ENCODE measurements at regions not wholly inside any gene's neighbourhood (a gene's known extent, or its start where the extent isn't known, plus 50 kb on each side); places are given as distances from the start of the nearest gene placed in this dataset.
"Not testable (repeated sequence)": the region's sequence is repeated elsewhere in the genome, so short reads cannot be mapped to it uniquely, and the experiment has no call there.

GRCh38 chr10:45555795-45556194, 116.8 kb downstream of the ZFAND4 start:
- DNase-seq (ENCODE audit: low read depth), result no peak
- ChIA-PET CTCF (no interaction called here), POLR2A (no interaction called here)
- Histone ChIP-seq H3K27me3 (ENCODE audit: control insufficient read depth, insufficient read depth, low read length) (no peaks in the 10 kb centered on the region), H3K4me3 (ENCODE audit: low read depth, low read length) (no peak overlapping the region), H3K36me3 (ENCODE audit: control insufficient read depth, insufficient read depth, low read length) (no peaks in the 10 kb centered on the region)
- TF ChIP-seq, protein P1, sequence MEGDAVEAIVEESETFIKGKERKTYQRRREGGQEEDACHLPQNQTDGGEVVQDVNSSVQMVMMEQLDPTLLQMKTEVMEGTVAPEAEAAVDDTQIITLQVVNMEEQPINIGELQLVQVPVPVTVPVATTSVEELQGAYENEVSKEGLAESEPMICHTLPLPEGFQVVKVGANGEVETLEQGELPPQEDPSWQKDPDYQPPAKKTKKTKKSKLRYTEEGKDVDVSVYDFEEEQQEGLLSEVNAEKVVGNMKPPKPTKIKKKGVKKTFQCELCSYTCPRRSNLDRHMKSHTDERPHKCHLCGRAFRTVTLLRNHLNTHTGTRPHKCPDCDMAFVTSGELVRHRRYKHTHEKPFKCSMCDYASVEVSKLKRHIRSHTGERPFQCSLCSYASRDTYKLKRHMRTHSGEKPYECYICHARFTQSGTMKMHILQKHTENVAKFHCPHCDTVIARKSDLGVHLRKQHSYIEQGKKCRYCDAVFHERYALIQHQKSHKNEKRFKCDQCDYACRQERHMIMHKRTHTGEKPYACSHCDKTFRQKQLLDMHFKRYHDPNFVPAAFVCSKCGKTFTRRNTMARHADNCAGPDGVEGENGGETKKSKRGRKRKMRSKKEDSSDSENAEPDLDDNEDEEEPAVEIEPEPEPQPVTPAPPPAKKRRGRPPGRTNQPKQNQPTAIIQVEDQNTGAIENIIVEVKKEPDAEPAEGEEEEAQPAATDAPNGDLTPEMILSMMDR (IDR thresholded peaks at IDR 0.05; ENCODE audit: insufficient read depth, low read depth, low read length), result no peak

GRCh38 chr10:45555332-45555731, 117.2 kb downstream of the ZFAND4 start:
- POLR2A ChIA-PET; H3K27me3 ChIP-seq (ENCODE audit: control insufficient read depth, insufficient read depth, low read length); DNase-seq (ENCODE audit: low read depth); H3K36me3 ChIP-seq (ENCODE audit: control insufficient read depth, insufficient read depth, low read length); CTCF ChIA-PET; H3K4me3 ChIP-seq (ENCODE audit: low read depth, low read length): not testable (repeated sequence)

GRCh38 chr10:45553613-45554012, 119.0 kb downstream of the ZFAND4 start:
- H3K4me3 ChIP-seq (ENCODE audit: low read depth, low read length), result no peak overlapping the region
- POLR2A ChIA-PET, result no interaction called here

DNA sequence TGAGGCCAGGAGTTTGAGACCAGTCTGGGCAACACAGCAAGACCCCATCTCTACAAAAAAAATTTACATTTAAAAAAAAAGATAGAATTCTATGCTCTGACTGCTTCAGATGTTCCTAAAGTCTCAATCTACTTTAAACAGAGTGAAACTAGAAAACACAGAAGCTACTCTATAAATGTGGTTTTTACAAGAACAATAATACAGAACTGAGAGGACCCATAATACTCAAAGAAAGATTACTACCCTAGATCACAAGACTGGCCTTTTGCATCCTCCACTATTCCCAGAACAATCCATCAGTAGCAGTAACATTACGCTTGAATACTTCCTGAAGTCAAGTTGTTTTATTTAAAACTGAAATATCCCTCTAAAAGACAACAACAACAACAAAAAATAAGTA, 119.4 kb downstream of the ZFAND4 start:
- no peak overlapping the region for H3K4me3 ChIP-seq (ENCODE audit: low read depth, low read length)
- H3K27me3 ChIP-seq (ENCODE audit: control insufficient read depth, insufficient read depth, low read length), result no peaks in the 10 kb centered on the region
- CTCF ChIA-PET, result no interaction called here
- no peaks in the 10 kb centered on the region for H3K36me3 ChIP-seq (ENCODE audit: control insufficient read depth, insufficient read depth, low read length)
- TF ChIP-seq, protein P1 (IDR thresholded peaks at IDR 0.05; ENCODE audit: insufficient read depth, low read depth, low read length), result no peak
- POLR2A ChIA-PET, result no interaction called here
- no peak for DNase-seq (ENCODE audit: low read depth)

More at GRCh38 chr10:45553613-45554012, 119.0 kb downstream of the ZFAND4 start:
- no peaks in the 10 kb centered on the region for H3K36me3 ChIP-seq (ENCODE audit: control insufficient read depth, insufficient read depth, low read length)
- CTCF ChIA-PET, result no interaction called here
- TF ChIP-seq, protein P1 (IDR thresholded peaks at IDR 0.05; ENCODE audit: insufficient read depth, low read depth, low read length), result no peak
- DNase-seq (ENCODE audit: low read depth), result no peak
- H3K27me3 ChIP-seq (ENCODE audit: control insufficient read depth, insufficient read depth, low read length), result no peaks in the 10 kb centered on the region

DNA sequence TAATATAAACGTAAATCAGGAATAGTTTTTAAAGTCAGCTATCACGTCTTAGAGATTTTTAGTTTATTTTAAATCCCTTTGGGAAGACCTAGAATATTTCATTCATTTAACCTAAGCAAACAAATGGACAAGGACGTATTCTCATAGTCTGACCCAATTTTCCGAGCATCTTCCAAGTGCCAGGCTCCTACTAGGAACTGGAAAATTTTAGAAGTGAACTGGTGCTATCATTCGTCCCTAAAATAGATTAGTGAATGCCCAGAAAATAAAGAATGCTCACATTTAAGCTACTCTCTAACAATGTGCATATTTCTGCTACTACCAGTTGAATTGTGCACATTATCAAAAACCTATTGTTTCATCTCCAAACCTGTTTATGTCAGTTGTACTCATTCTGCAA, 120.1 kb downstream of the ZFAND4 start:
- H3K27me3 ChIP-seq (ENCODE audit: control insufficient read depth, insufficient read depth, low read length), result no peaks in the 10 kb centered on the region
- POLR2A ChIA-PET, result interaction anchor here (0.7 kb wide), 1 partner anchor 324 kb away, joined by 10 read pairs; no protein-coding TSS in a partner anchor
- TF ChIP-seq, protein P1 (IDR thresholded peaks at IDR 0.05; ENCODE audit: insufficient read depth, low read depth, low read length), result no peak
- no peak for DNase-seq (ENCODE audit: low read depth)
- no peak overlapping the region for H3K4me3 ChIP-seq (ENCODE audit: low read depth, low read length)
- H3K36me3 ChIP-seq (ENCODE audit: control insufficient read depth, insufficient read depth, low read length), result no peaks in the 10 kb centered on the region
- CTCF ChIA-PET, result no interaction called here

GRCh38 chr10:45550903-45551786, 121.4 kb downstream of the ZFAND4 start:
- Histone ChIP-seq H3K4me3 (ENCODE audit: low read depth, low read length) (no peak overlapping the region), H3K27me3 (ENCODE audit: control insufficient read depth, insufficient read depth, low read length) (no peaks in the 10 kb centered on the region), H3K36me3 (ENCODE audit: control insufficient read depth, insufficient read depth, low read length) (no peaks in the 10 kb centered on the region)
- POLR2A ChIA-PET, result no interaction called here
- CTCF ChIA-PET, result no interaction called here
- DNase-seq (ENCODE audit: low read depth), result no peak
- TF ChIP-seq, protein P1 (IDR thresholded peaks at IDR 0.05; ENCODE audit: insufficient read depth, low read depth, low read length), result no peak
